HG03575 (cell line): ENCODE measurements at regions not wholly inside any gene's neighbourhood (a gene's known extent, or its start where the extent isn't known, plus 50 kb on each side); places are given as distances from the start of the nearest gene placed in this dataset.

Source experiments
- ATAC-seq: cut with Tn5 transposase; IDR thresholded peaks from one replicate; pipeline ENCODE4 v1.9.1; 2021; ENCODE audit not compliant: unreplicated experiment, insufficient number of reproducible peaks, low FRiP score; ENCODE audit errors: extremely low read depth

GRCh38 chr9:89878003-89878411, 273.2 kb downstream of the GADD45G start:
- no peak for ATAC-seq

GRCh38 chr9:89878687-89879086, 273.9 kb downstream of the GADD45G start:
- no peak for ATAC-seq

GRCh38 chr9:89879276-89879675, 274.5 kb downstream of the GADD45G start:
- no peak for ATAC-seq

GRCh38 chr9:89879701-89880100, 274.9 kb downstream of the GADD45G start:
- no peak for ATAC-seq

- no peak for ATAC-seq
Observed at GRCh38 chr9:89880161-89880560, 275.3 kb downstream of the GADD45G start.

GRCh38 chr9:89880721-89881120, 275.9 kb downstream of the GADD45G start:
- no peak for ATAC-seq

GRCh38 chr9:89881431-89881830, 276.6 kb downstream of the GADD45G start:
- ATAC-seq: no peak

GRCh38 chr9:89882930-89883361, 278.1 kb downstream of the GADD45G start:
- no peak for ATAC-seq

GRCh38 chr9:89883401-89884341, 278.9 kb downstream of the GADD45G start:
- ATAC-seq: no peak

GRCh38 chr9:89884356-89885083, 279.7 kb downstream of the GADD45G start:
- no peak for ATAC-seq

GRCh38 chr9:89885156-89885555, 280.3 kb downstream of the GADD45G start:
- ATAC-seq: no peak

- ATAC-seq: no peak
Observed at GRCh38 chr9:89886281-89886700, 281.5 kb downstream of the GADD45G start.

GRCh38 chr9:89887286-89887685, 282.5 kb downstream of the GADD45G start:
- ATAC-seq: no peak

GRCh38 chr9:89888233-89888632, 283.4 kb downstream of the GADD45G start:
- no peak for ATAC-seq

- no peak for ATAC-seq
Observed at GRCh38 chr9:89888677-89889076, 283.9 kb downstream of the GADD45G start.

GRCh38 chr9:89889865-89890264, 285.1 kb downstream of the GADD45G start:
- ATAC-seq: no peak

GRCh38 chr9:89890326-89890980, 285.6 kb downstream of the GADD45G start:
- ATAC-seq: no peak

GRCh38 chr9:89891221-89891590, 286.4 kb downstream of the GADD45G start:
- ATAC-seq: no peak

- no peak for ATAC-seq
Observed at GRCh38 chr9:89891591-89892304, 286.9 kb downstream of the GADD45G start.
